Right forelimb (tissue), 1 donor: ENCODE measurements at regions not wholly inside any gene's neighbourhood (a gene's known extent, or its start where the extent isn't known, plus 50 kb on each side); places are given as distances from the start of the nearest gene placed in this dataset.
"Not testable (repeated sequence)": the region's sequence is repeated elsewhere in the genome, so short reads cannot be mapped to it uniquely, and the experiment has no call there.

Experiments
- DNase-seq: peaks from one replicate; pipeline ENCODE4 v3.0.0-alpha.2; 2018

GRCh38 chr3:13766128-13766527, 113.7 kb downstream of the WNT7A start:
- no peak for DNase-seq

- DNase-seq: no peak
These were observed 115.7 kb downstream of the WNT7A start for GRCh38 chr3:13764161-13764560.

- DNase-seq: no peak
These were observed 117.0 kb downstream of the WNT7A start for GRCh38 chr3:13762906-13763305.

GRCh38 chr3:13750731-13751130, 129.1 kb downstream of the WNT7A start:
- DNase-seq: no peak

- DNase-seq: no peak
These were observed 129.7 kb downstream of the WNT7A start for GRCh38 chr3:13750215-13750614.

- DNase-seq: no peak
These were observed 130.7 kb downstream of the WNT7A start for GRCh38 chr3:13749063-13749764.

GRCh38 chr3:13748276-13748879, 131.5 kb downstream of the WNT7A start:
- DNase-seq: no peak

GRCh38 chr3:13747627-13748026, 132.2 kb downstream of the WNT7A start:
- DNase-seq: no peak

GRCh38 chr3:13746385-13746784, 133.5 kb downstream of the WNT7A start:
- no peak for DNase-seq

- no peak for DNase-seq
These were observed 134.2 kb downstream of the WNT7A start for GRCh38 chr3:13745636-13746035.

GRCh38 chr3:13740795-13741194, 139.1 kb downstream of the WNT7A start:
- DNase-seq: no peak

GRCh38 chr3:13733726-13734125, 146.1 kb downstream of the WNT7A start:
- DNase-seq: not testable (repeated sequence)

GRCh38 chr3:13728487-13728886, 151.4 kb downstream of the WNT7A start:
- no peak for DNase-seq

GRCh38 chr3:13727890-13728289, 152.0 kb downstream of the WNT7A start:
- DNase-seq: no peak

- no peak for DNase-seq
These were observed 156.1 kb downstream of the WNT7A start for GRCh38 chr3:13723676-13724207.

GRCh38 chr3:13722178-13722577, 157.7 kb downstream of the WNT7A start:
- no peak for DNase-seq

GRCh38 chr3:13718436-13718835, 161.4 kb downstream of the WNT7A start:
- no peak for DNase-seq

- DNase-seq: no peak
These were observed 161.9 kb downstream of the WNT7A start for GRCh38 chr3:13718000-13718399.

GRCh38 chr3:13717222-13717895, 162.5 kb downstream of the WNT7A start:
- no peak for DNase-seq

- DNase-seq: no peak
These were observed 163.2 kb downstream of the WNT7A start for GRCh38 chr3:13716540-13717221.

- no peak for DNase-seq
These were observed 163.9 kb downstream of the WNT7A start for GRCh38 chr3:13715961-13716360.

- no peak for DNase-seq
These were observed 164.5 kb downstream of the WNT7A start for GRCh38 chr3:13715167-13715954.
